K562 (cell line): ENCODE measurements at regions not wholly inside any gene's neighbourhood (a gene's known extent, or its start where the extent isn't known, plus 50 kb on each side); places are given as distances from the start of the nearest gene placed in this dataset.

Experiments used
- ATAC-seq: fragments of 200-7000 bp; cut with Tn5 transposase; 3 replicates; pipeline ENCODE4 v1.9.1; 2020; ENCODE audit warnings: moderate library complexity
- BruUV-seq: library from RNA; stranded (reverse); fragments of 400-500 nt; replicated peaks from 2 replicates; lab custom pipeline; 2021; lab: Mats Ljungman, UMichigan
- CTCF ChIA-PET: fragments of 300-600 bp; formaldehyde crosslinking; extraction: SDS; loops from one replicate; lab custom pipeline; 2021; ENCODE audit warnings: low intra/inter-chr PET ratio; lab: Yijun Ruan, JAX
- POLR2A ChIA-PET: fragments of 300-600, 350-650 bp; sonication (Branson Sonifier 250); formaldehyde crosslinking; extraction: SDS; loops from one replicate; lab custom pipeline; 2021; ENCODE audit warnings: antibody characterized with exemption, inconsistent platforms; lab: Yijun Ruan, JAX
- DNase-seq, 4 experiments: peaks; one replicate each; pipeline versions ENCODE4 v3.0.0 to v3.0.0-alpha.2; 2011 to 2018; ENCODE audit warnings: low spot score in 3 of 4, mixed read lengths in 3 of 4; ENCODE audit errors: extremely low read depth in 1 of 4
- FAIRE-seq: peaks from 2 replicates; lab custom pipeline; 2011; peaks lifted over from hg19 to GRCh38; lab: Jason Lieb, UNC
- H2AFZ ChIP-seq: 2 replicates; pipeline ENCODE4 v1.6.0; 2011; ENCODE audit warnings: low read depth, low read length, control low read depth, inconsistent platforms
- H3K27ac ChIP-seq: fragments of 200-600 bp; 3 replicates; pipeline ENCODE4 v1.8.0; 2011; ENCODE audit warnings: low read depth, mild to moderate bottlenecking, control low read depth, inconsistent platforms, low read length, moderate library complexity, mixed read lengths; ENCODE audit errors: extremely low read depth
- H3K27me3 ChIP-seq, 2 experiments: fragments of 300-600 bp in 1 of 2; 2 replicates in 1 of 2; 3 replicates in 1 of 2; pipeline versions ENCODE4 v1.6.0 to v1.8.0; 2011; ENCODE audit warnings: inconsistent platforms in 2 of 2, low read length in 2 of 2, mild to moderate bottlenecking in 1 of 2, mixed read lengths in 1 of 2, moderate library complexity in 1 of 2; ENCODE audit not compliant: control insufficient read depth in 2 of 2, insufficient read depth in 2 of 2
- H3K36me3 ChIP-seq: fragments of 300-600 bp; 3 replicates; pipeline ENCODE4 v1.8.0; 2011; ENCODE audit warnings: mild to moderate bottlenecking, low read length, inconsistent platforms; ENCODE audit not compliant: control insufficient read depth, insufficient read depth
- H3K4me1 ChIP-seq, 2 experiments: fragments of 200-600 bp in 1 of 2; replicated peaks in 1 of 2; 2 replicates in 1 of 2; 3 replicates in 1 of 2; pipeline versions ENCODE4 v1.5.1 to v1.8.0; 2011; ENCODE audit warnings: inconsistent platforms in 2 of 2, low read length in 2 of 2, mild to moderate bottlenecking in 1 of 2, mixed read lengths in 1 of 2, moderate library complexity in 1 of 2; ENCODE audit not compliant: control insufficient read depth in 2 of 2, insufficient read depth in 2 of 2
- H3K4me2 ChIP-seq: 2 replicates; pipeline ENCODE4 v1.6.1; 2011; ENCODE audit warnings: low read length, control low read depth, inconsistent platforms, mixed read lengths; ENCODE audit not compliant: insufficient read depth
- H3K4me3 ChIP-seq: fragments of 200-600 bp; sonication (generic), shearing (Covaris generic); 2 replicates; pipeline ENCODE4 v1.5.1; 2016; ENCODE audit warnings: control low read depth, inconsistent platforms
- H3K79me2 ChIP-seq: fragments of 200-600 bp; 3 replicates; pipeline ENCODE4 v1.8.0; 2011; ENCODE audit warnings: low read length, inconsistent platforms; ENCODE audit not compliant: control insufficient read depth, insufficient read depth
- H3K9ac ChIP-seq, 2 experiments: 2 replicates each; pipeline versions ENCODE4 v1.6.0 to v1.6.1; 2011; ENCODE audit warnings: low read depth in 2 of 2, low read length in 2 of 2, control low read depth in 1 of 2, inconsistent platforms in 1 of 2, mild to moderate bottlenecking in 1 of 2, mixed read lengths in 1 of 2; ENCODE audit not compliant: insufficient read depth in 1 of 2
- H3K9me1 ChIP-seq: one replicate; pipeline ENCODE4 v1.6.0; 2011; ENCODE audit warnings: inconsistent platforms, mild to moderate bottlenecking, low read length, moderate library complexity; ENCODE audit not compliant: control insufficient read depth, insufficient read depth
- H3K9me3 ChIP-seq: replicated peaks from 2 replicates; pipeline ENCODE4 v1.5.1; 2011; ENCODE audit warnings: low read depth, low read length, inconsistent platforms; ENCODE audit not compliant: control insufficient read depth, insufficient read depth
- H4K20me1 ChIP-seq: replicated peaks from 2 replicates; pipeline ENCODE4 v1.6.1; 2011; ENCODE audit warnings: low read length, inconsistent platforms, mixed read lengths; ENCODE audit not compliant: control insufficient read depth, insufficient read depth
- FOXP1 ChIP-seq: sonication (generic); formaldehyde crosslinking; IDR thresholded peaks from 2 replicates; pipeline ENCODE4 v1.8.0; 2022; ENCODE audit warnings: mild to moderate bottlenecking, missing genetic modification reagents
- NR1H2 ChIP-seq: sonication (generic); formaldehyde crosslinking; IDR thresholded peaks from 2 replicates; pipeline ENCODE4 v1.4.0; 2020; ENCODE audit warnings: mild to moderate bottlenecking, missing genetic modification reagents
- RREB1 ChIP-seq: fragments of 250-450 bp; sonication (Bioruptor Pico); IDR thresholded peaks from 2 replicates; pipeline ENCODE4 v1.4.0; 2020
- TBP ChIP-seq: optimal IDR thresholded peaks from 2 replicates; pipeline ENCODE3; 2011; ENCODE audit warnings: low read depth, low read length, improper control_type of control experiment
- ZMIZ1 ChIP-seq, 2 experiments: fragments of 150-350 bp in 1 of 2; IDR thresholded peaks; 2 replicates each; pipeline ENCODE4 v1.6.1; 2012 to 2016; ENCODE audit warnings: low read depth in 2 of 2, low read length in 2 of 2, mild to moderate bottlenecking in 1 of 2, moderate library complexity in 1 of 2
- WGBS: fragments of 100-300 bp; shearing (Covaris generic); methylation state at CpG from one replicate; pipeline ENCODE4 v1.1.6; 2016; ENCODE audit warnings: low coverage, mixed read lengths; ENCODE audit not compliant: insufficient coverage; ENCODE audit errors: missing lambda C conversion rate; 5-methylcytosine and 5-hydroxymethylcytosine counted together
- in situ Hi-C: fragments of 300-500 bp; cut with MboI; formaldehyde crosslinking; loops from 4 replicates; pipeline ENCODE4 v1.15.0; 2018; ENCODE audit warnings: inconsistent platforms, mixed read lengths
- intact Hi-C: fragments of 100-400 bp; cut with micrococcal nuclease; formaldehyde crosslinking; loops from 2 replicates; pipeline ENCODE4 v1.14.2; 2022
- TF ChIP-seq, protein P1 (sequence below): fragments of 250-450 bp; sonication (Bioruptor Pico); IDR thresholded peaks from 2 replicates; pipeline ENCODE4 v1.8.0; 2022; ENCODE audit warnings: inconsistent platforms, mild to moderate bottlenecking, moderate library complexity, borderline replicate concordance

- Histone ChIP-seq H4K20me1 (no peaks in the 10 kb centered on the region), H3K27me3 (no peaks in the 10 kb centered on the region), H3K36me3 (no peaks in the 10 kb centered on the region), H2AFZ (no peak overlapping the region), H3K4me3 (no peak overlapping the region), H3K79me2 (no peaks in the 10 kb centered on the region), H3K4me2 (no peak overlapping the region), H3K9ac (no peak overlapping the region), H3K9me1 (no peaks in the 10 kb centered on the region), H3K27ac (no peak overlapping the region), H3K4me1 (no peaks in the 10 kb centered on the region), H3K9me3 (no peaks in the 10 kb centered on the region)
- CTCF ChIA-PET = no interaction called here
- WGBS = 0% methylated on average over 2 of the region's 2 CpGs
- BruUV-seq = no TSS peak
- in situ Hi-C loops = no loop called here
- DNase-seq = no peak
- TF ChIP-seq NR1H2 (CRISPR knock-in tag) (no peak), FOXP1 (no peak)
- TF ChIP-seq, protein P1, sequence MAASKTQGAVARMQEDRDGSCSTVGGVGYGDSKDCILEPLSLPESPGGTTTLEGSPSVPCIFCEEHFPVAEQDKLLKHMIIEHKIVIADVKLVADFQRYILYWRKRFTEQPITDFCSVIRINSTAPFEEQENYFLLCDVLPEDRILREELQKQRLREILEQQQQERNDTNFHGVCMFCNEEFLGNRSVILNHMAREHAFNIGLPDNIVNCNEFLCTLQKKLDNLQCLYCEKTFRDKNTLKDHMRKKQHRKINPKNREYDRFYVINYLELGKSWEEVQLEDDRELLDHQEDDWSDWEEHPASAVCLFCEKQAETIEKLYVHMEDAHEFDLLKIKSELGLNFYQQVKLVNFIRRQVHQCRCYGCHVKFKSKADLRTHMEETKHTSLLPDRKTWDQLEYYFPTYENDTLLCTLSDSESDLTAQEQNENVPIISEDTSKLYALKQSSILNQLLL = no peak
- intact Hi-C loops = no loop called here
- no peak for FAIRE-seq
- POLR2A ChIA-PET = no interaction called here
- no peak for ATAC-seq
Measured at GRCh38 chr1:82562448-82562847, 761.7 kb downstream of the ADGRL2 start.

GRCh38 chr1:82560566-82560965, 759.8 kb downstream of the ADGRL2 start:
- in situ Hi-C loops (no loop called here), intact Hi-C loops (no loop called here)
- CTCF ChIA-PET = no interaction called here
- ATAC-seq (no peak), DNase-seq (no peak), FAIRE-seq (no peak)
- POLR2A ChIA-PET = no interaction called here
- H3K9me1 ChIP-seq = no peaks in the 10 kb centered on the region
- H3K4me3 ChIP-seq = no peak overlapping the region
- no peak overlapping the region for H3K9ac ChIP-seq
- no peaks in the 10 kb centered on the region for H3K4me1 ChIP-seq
- H3K9me3 ChIP-seq = no peaks in the 10 kb centered on the region
- H3K79me2 ChIP-seq = no peaks in the 10 kb centered on the region
- no peak overlapping the region for H2AFZ ChIP-seq
- no peak overlapping the region for H3K27ac ChIP-seq
- no TSS peak for BruUV-seq
- no peaks in the 10 kb centered on the region for H3K36me3 ChIP-seq
- no peak overlapping the region for H3K4me2 ChIP-seq
- no peaks in the 10 kb centered on the region for H3K27me3 ChIP-seq
- no peaks in the 10 kb centered on the region for H4K20me1 ChIP-seq
- TF ChIP-seq TBP = no peak
- no peak for TF ChIP-seq ZMIZ1 (IDR thresholded peaks at IDR 0.05; ENCODE audit: low read depth in 2 of 2, low read length in 2 of 2)
- TF ChIP-seq RREB1 = no peak
